SH-SY5Y (cell line): ENCODE measurements at regions not wholly inside any gene's neighbourhood (a gene's known extent, or its start where the extent isn't known, plus 50 kb on each side); places are given as distances from the start of the nearest gene placed in this dataset.

Experiments
- GATA2 ChIP-seq: IDR thresholded peaks from 2 replicates; pipeline ENCODE4 v1.6.1; 2011; ENCODE audit warnings: mild to moderate bottlenecking, low read depth, low read length
- GATA3 ChIP-seq: IDR thresholded peaks from 2 replicates; pipeline ENCODE4 v1.6.1; 2011; ENCODE audit warnings: low read depth, mild to moderate bottlenecking, low read length, moderate library complexity

GRCh38 chr6:48315051-48315719 is 204.2 kb upstream of the PTCHD4 start:
- TF ChIP-seq GATA2 (no peak), GATA3 (no peak)
